HT-29 (cell line): ENCODE measurements at regions not wholly inside any gene's neighbourhood (a gene's known extent, or its start where the extent isn't known, plus 50 kb on each side); places are given as distances from the start of the nearest gene placed in this dataset.
"Not testable (repeated sequence)": the region's sequence is repeated elsewhere in the genome, so short reads cannot be mapped to it uniquely, and the experiment has no call there.

ENCODE experiments used
- DNase-seq: peaks from one replicate; pipeline ENCODE4 v3.0.0-alpha.2; 2015; ENCODE audit warnings: low spot score

- DNase-seq: no peak
Measured at GRCh38 chrX:114017086-114017485, 566.8 kb upstream of the HTR2C start.

DNA sequence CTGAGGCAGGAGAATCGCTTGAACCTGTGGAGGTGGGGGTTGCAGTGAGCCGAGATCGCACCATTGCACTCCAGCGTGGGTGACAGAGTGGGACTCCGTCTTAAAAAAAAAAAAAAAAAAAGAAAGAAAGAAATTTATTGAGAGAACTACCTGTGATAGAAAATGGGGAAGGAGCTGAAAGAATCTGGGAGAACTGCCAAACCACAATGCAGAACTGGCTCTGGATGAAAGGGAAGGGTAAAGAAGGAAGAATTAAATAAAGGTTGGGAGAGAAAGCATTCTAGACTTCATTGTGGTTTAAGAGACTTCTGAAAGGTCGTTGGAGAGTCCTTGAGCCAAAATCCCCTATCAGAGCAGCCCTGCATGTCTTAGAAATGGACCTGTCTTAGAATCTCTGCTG, 567.9 kb upstream of the HTR2C start:
- DNase-seq: no peak

DNA sequence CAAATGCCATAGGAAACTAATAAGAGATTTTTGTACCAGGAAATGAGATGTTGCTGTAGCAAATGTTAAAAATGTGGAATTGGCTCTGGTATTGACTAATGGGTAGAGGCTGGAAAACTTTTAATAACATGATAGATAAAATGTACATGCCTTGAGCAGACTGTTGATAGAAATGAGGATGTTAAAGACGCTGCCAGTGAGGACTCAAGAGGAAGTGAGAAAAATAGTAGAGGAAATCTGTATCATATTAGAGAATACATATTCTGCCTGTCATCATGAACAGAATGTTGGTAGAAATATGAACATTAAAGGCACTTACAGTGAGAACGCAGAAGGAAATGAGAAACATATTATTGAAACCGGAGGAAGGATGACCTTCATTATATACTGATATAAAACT, 577.2 kb upstream of the HTR2C start:
- DNase-seq: no peak

DNA sequence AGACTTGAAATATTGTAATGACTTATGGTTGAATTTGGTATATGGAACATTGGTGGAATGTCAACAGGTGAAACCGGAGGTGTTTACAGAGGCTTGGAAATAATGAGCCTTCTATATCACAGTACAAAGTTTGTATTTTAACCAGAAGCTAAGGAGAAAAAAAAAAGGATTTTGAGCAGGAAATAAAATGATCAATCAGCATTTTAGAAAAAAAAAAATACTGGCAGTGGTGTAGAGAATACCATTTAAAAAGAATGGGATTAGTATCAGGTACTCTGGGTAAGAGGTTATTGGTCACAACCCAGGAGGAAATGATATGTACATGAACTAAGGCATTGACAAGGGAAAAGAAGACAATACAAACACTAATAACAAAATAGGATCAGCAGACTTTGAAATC, 587.1 kb upstream of the HTR2C start:
- DNase-seq: no peak

DNA sequence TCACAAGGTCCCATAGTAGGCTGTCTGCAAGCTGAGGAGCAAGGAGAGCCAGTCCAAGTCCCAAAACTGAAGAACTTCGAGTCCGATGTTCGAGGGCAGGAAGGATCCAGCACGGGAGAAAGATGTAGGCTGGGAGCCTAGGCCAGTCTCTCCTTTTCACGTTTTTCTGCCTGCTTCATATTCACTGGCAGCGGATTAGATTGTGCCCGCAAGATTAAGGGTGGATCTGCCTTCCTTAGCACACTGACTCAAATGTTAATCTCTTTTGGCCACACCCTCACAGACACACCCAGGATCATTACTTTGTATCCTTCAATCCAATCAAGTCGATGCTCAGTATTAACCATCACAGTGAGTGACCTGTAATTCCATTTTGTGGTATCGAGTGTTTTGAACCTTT, 592.2 kb upstream of the HTR2C start:
- not testable (repeated sequence) for DNase-seq

DNA sequence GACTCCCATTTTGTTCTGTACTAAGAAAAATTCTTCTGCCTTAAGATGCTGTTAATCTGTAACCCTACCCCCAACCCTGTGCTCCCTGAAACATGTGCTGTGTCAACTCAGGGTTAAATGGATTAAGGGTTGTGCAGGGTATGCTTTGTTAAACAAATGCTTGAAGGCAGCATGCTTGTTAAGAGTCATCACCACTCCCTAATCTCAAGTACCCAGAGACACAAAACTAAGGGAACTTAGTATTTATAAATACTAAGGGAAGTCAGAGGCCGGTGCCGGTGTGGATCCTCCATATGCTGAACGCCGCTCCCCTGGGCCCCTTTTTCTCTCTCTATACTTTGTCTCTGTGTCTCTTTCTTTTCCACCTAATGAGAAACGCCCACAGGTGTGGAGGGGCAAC, 593.2 kb upstream of the HTR2C start:
- DNase-seq: not testable (repeated sequence)

- DNase-seq: not testable (repeated sequence)
Measured at GRCh38 chrX:113988315-113988935, 595.5 kb upstream of the HTR2C start.

DNA sequence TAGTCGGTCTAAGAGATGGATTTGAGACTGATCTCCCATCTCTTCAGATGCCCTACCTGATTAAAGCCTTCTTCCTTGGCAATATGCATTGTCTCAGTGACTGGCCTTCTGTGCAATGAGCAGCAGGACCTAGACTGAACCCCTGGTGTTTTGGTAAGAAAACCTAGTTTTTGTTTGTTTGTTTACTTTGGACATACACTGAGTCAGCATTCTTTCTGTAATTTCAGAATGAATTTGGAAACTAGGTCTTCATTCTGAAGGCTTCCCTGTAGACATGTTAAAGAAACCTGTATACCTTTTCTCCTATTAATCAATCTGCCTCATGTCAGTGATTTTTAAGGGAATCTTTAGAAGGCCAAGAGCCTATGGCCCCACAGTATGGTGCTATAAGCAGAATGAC, 597.5 kb upstream of the HTR2C start:
- DNase-seq: no peak

DNA sequence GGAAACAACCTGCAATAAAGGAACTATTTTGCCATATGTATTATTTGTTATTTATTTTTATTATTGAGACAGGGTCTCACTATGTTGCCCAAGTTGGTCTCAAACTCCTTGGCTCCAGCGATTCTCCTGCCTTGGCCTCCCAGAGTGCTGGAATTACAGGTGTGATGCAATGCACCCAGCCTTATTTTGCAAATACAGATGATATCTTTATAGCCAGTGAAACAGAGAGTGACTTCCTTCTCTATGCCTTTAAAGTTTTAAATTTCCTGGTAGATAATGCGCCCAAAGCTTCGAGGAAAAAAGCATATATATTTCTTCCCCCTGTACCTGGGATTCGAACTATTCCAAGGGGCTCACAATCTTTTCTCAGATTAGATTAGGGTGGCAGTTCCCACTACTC, 601.1 kb upstream of the HTR2C start:
- DNase-seq: no peak

DNA sequence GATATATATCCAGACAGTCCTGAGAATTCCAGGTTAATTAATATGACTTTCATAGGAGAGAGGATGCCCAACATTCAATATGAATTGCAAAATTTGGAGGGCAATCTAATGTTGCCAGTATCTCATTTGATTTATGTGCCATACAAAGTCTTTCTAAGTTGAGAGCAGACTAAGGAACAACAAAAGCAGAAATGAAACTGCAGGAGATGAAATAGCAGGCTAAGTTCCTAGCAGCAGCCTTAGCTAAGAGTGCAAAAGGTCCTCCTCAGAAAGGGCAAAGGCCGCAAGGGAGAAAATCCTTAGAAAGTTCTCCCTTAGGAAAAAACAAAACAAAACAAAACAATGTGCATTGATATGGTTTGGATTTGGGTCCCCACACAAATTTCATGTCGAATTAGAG, 602.9 kb upstream of the HTR2C start:
- no peak for DNase-seq

- no peak for DNase-seq
Measured at GRCh38 chrX:113977887-113978286, 606.0 kb upstream of the HTR2C start.

GRCh38 chrX:113975441-113975840, 608.4 kb upstream of the HTR2C start:
- DNase-seq: no peak

- no peak for DNase-seq
Measured at GRCh38 chrX:113974881-113975280, 609.0 kb upstream of the HTR2C start.

- no peak for DNase-seq
Measured at GRCh38 chrX:113973706-113974105, 610.2 kb upstream of the HTR2C start.

DNA sequence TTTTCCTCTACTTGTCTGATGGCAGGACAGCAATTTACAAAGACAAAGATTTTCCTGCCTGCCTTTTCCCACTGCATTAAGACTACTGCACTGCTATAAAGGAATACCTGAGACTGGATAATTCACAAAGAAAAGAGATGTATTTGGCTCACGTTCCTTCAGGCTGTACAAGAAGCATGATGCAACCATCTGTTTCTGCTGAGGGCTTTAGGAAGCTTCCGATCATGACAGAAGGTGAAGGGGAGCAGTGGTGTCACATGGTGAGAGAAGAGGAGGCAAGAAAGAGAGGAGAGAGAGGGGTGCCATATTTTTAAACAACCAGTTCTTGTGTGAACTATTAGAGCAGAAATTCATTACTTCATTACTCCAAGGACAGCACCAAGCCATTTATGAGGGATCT, 617.1 kb upstream of the HTR2C start:
- no peak for DNase-seq

DNA sequence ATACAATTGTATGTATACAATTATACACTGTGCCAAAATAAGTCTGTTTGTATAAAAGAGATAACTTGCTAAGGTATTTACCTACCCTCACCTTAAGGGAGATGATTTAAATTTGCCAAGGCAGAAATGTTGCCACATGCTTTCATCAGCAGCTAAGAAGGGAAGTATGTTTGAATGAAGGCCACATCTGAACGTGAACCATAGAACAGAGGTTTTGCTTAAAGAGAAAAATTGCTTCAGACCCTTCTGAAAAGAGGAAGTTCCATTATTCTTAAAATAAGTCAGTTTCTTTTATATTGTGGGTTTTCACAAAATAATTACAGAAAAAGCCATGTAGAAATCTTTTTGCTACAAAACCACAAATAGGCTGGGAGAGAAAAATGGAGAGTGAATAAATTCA, 621.5 kb upstream of the HTR2C start:
- no peak for DNase-seq

DNA sequence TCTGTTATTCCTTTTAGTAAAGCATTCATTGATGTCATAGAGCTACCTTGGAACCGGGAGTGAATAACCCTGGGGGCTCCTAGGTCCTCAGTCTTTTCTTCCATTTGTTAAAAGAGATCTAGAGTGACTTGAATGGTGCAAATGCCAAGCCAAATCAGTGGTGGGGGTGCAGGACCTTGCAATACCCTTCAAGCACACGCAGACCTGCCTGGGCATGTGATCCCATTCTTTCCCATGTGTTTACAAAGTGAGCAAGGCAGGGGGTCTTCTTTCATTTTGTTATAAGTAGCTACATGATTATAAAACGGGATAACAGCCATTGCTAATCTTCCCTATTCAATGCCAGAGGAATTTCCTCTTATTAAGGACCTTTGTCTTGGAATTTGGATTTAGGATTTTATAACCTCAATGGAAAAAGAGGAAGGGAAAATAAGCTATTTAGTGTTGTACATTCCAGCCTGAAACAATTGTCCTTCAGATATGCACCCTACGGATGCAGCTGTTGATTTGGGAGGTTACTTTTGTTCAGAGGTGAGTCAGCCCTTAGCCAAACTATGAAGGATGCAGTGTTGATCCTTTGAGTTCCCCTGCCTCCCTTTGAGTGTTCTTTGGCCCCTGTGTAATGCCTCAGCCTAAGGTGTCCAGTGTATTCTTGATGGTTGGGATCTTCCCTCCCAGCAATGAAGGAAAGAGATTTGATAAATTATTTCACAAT, 623.8 kb upstream of the HTR2C start:
- no peak for DNase-seq

- no peak for DNase-seq
Measured at GRCh38 chrX:113956936-113957335, 627.0 kb upstream of the HTR2C start.

DNA sequence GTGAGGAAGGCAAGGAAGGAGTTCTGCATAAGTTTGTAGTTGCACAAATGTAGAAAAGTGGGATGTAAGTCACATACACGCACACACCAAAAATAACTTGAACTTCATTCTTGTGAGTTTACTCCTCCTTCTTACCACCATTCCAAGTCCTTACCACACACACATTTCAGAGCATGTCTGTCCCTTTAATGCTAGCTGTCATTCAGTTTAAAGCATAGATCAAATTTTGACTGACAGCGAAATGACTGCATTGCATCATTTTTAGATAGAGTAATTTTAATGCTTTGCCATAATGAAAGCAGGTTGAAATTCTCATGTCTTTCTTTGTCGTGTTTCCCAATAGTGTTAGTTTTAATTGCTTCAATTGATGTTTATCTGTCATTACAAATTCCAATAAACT, 629.6 kb upstream of the HTR2C start:
- DNase-seq: no peak

- no peak for DNase-seq
Measured at GRCh38 chrX:113950081-113950678, 633.7 kb upstream of the HTR2C start.

GRCh38 chrX:113947548-113947947, 636.3 kb upstream of the HTR2C start:
- DNase-seq: peak; percentile 14

GRCh38 chrX:113935518-113935917, 648.4 kb upstream of the HTR2C start:
- no peak for DNase-seq

- no peak for DNase-seq
Measured at GRCh38 chrX:113933931-113934330, 650.0 kb upstream of the HTR2C start.
